Gastroesophageal sphincter (tissue), 4 donors: ENCODE measurements at regions not wholly inside any gene's neighbourhood (a gene's known extent, or its start where the extent isn't known, plus 50 kb on each side); places are given as distances from the start of the nearest gene placed in this dataset.

Experiments
- ATAC-seq: fragments of 150-250 bp; one replicate; pipeline ENCODE4 v1.9.1; 2016; ENCODE audit warnings: mild to moderate bottlenecking, moderate library complexity
- H3K27ac ChIP-seq, 4 donors: fragments of 200-600 bp; sonication (generic) in 3 of 4; 1 replicate in 3 of 4; 2 replicates in 1 of 4; pipeline ENCODE4 v1.5.1; 2016 to 2019
- H3K27me3 ChIP-seq: fragments of 200-600 bp; sonication (generic); one replicate; pipeline ENCODE4 v1.5.1; 2019
- H3K36me3 ChIP-seq, 2 donors: fragments of 200-600 bp; sonication (generic); one replicate each; pipeline ENCODE4 v1.5.1; 2019; ENCODE audit warnings: control low read depth in 1 of 2
- H3K4me1 ChIP-seq, 3 donors: fragments of 200-600 bp; sonication (generic); 1 replicate in 2 of 3; 2 replicates in 1 of 3; pipeline ENCODE4 v1.5.1; 2016 to 2019; ENCODE audit warnings: control low read depth in 2 of 3
- H3K4me3 ChIP-seq, 2 donors: fragments of 200-600 bp; sonication (generic); one replicate each; pipeline ENCODE4 v1.5.1; 2019; ENCODE audit warnings: mild to moderate bottlenecking in 1 of 2, moderate library complexity in 1 of 2
- H3K9me3 ChIP-seq, 3 donors: fragments of 200-600 bp; sonication (generic); one replicate each; pipeline ENCODE4 v1.5.1; 2017 to 2019; ENCODE audit warnings: control low read depth in 2 of 3
- CTCF ChIP-seq, 4 experiments: fragments of 200-600 bp in 2 of 4; fragments of 450-650 bp in 2 of 4; sonication (generic) in 1 of 4; IDR thresholded peaks; one replicate each; pipeline ENCODE4 v1.5.1; 2017 to 2019; ENCODE audit warnings: antibody characterized with exemption in 4 of 4, mild to moderate bottlenecking in 2 of 4, moderate library complexity in 2 of 4
- EP300 ChIP-seq: sonication (generic); formaldehyde crosslinking; IDR thresholded peaks from one replicate; pipeline ENCODE4 v1.6.1; 2017; ENCODE audit warnings: antibody characterized with exemption, mild to moderate bottlenecking
- POLR2A ChIP-seq, 2 donors: fragments of 450-650 bp; IDR thresholded peaks; one replicate each; pipeline ENCODE4 v1.6.1; 2017; ENCODE audit warnings: antibody characterized with exemption in 2 of 2, mild to moderate bottlenecking in 2 of 2, moderate library complexity in 1 of 2
- POLR2AphosphoS5 ChIP-seq: sonication (generic); formaldehyde crosslinking; IDR thresholded peaks from one replicate; pipeline ENCODE4 v1.6.1; 2017; ENCODE audit warnings: antibody characterized with exemption
- WGBS, 2 donors: methylation state at CpG; one replicate each; pipeline ENCODE4 v1.1.5; 2018; ENCODE audit warnings: low coverage in 1 of 2; 5-methylcytosine and 5-hydroxymethylcytosine counted together

- TF ChIP-seq EP300 (no peak), CTCF (IDR thresholded peaks at IDR 0.05) (no peak)
- no peaks in the 10 kb centered on the region for H3K27me3 ChIP-seq
- H3K4me1 ChIP-seq, result no peaks in the 10 kb centered on the region
- H3K9me3 ChIP-seq, result no peaks in the 10 kb centered on the region
- H3K36me3 ChIP-seq, result no peaks in the 10 kb centered on the region
- no peak for ATAC-seq
- no peak overlapping the region for H3K4me3 ChIP-seq
- no peak overlapping the region for H3K27ac ChIP-seq
These were observed 931.1 kb downstream of the PLA2G4A start for GRCh38 chr1:187759825-187760333.

- H3K4me1 ChIP-seq, result no peaks in the 10 kb centered on the region
- no peaks in the 10 kb centered on the region for H3K9me3 ChIP-seq
- no peak for ATAC-seq
- WGBS, 2 donors, result 21 to 42% methylated on average over 4 to 5 of the region's 5 CpGs
- no peak overlapping the region for H3K4me3 ChIP-seq
- H3K36me3 ChIP-seq, result no peaks in the 10 kb centered on the region
- TF ChIP-seq CTCF (IDR thresholded peaks at IDR 0.05) (no peak), POLR2AphosphoS5 (no peak), POLR2A (IDR thresholded peaks at IDR 0.05) (no peak), EP300 (no peak)
- H3K27ac ChIP-seq, result no peak overlapping the region
- H3K27me3 ChIP-seq, result no peaks in the 10 kb centered on the region
These were observed 933.4 kb downstream of the PLA2G4A start for GRCh38 chr1:187762118-187762517.

GRCh38 chr1:187763465-187763864 is 934.7 kb downstream of the PLA2G4A start:
- Histone ChIP-seq H3K4me3 (no peak overlapping the region), H3K27ac (no peak overlapping the region), H3K36me3 (no peaks in the 10 kb centered on the region), H3K4me1 (no peaks in the 10 kb centered on the region), H3K27me3 (no peaks in the 10 kb centered on the region), H3K9me3 (no peaks in the 10 kb centered on the region)
- TF ChIP-seq POLR2AphosphoS5, result no peak
- TF ChIP-seq POLR2A (IDR thresholded peaks at IDR 0.05), result no peak
- no peak for TF ChIP-seq EP300
- no peak for TF ChIP-seq CTCF (IDR thresholded peaks at IDR 0.05)
- ATAC-seq, result no peak

GRCh38 chr1:187763976-187764375 is 935.2 kb downstream of the PLA2G4A start:
- Histone ChIP-seq H3K27ac (no peak overlapping the region), H3K4me3 (no peak overlapping the region), H3K4me1 (no peaks in the 10 kb centered on the region), H3K36me3 (no peaks in the 10 kb centered on the region), H3K9me3 (no peaks in the 10 kb centered on the region), H3K27me3 (no peaks in the 10 kb centered on the region)
- WGBS, 2 donors, result 65 to 100% methylated on average over 2 to 4 of the region's 4 CpGs
- no peak for ATAC-seq
- no peak for TF ChIP-seq POLR2AphosphoS5

- Histone ChIP-seq H3K9me3 (no peaks in the 10 kb centered on the region), H3K4me1 (no peaks in the 10 kb centered on the region), H3K27me3 (no peaks in the 10 kb centered on the region), H3K36me3 (no peaks in the 10 kb centered on the region), H3K27ac (no peak overlapping the region), H3K4me3 (no peak overlapping the region)
- ATAC-seq, result no peak
- TF ChIP-seq POLR2AphosphoS5 (no peak), CTCF (IDR thresholded peaks at IDR 0.05) (no peak), POLR2A (IDR thresholded peaks at IDR 0.05) (no peak), EP300 (no peak)
- 60 to 72% methylated on average over 1 to 2 of the region's 2 CpGs for WGBS, 2 donors
These were observed 942.6 kb downstream of the PLA2G4A start for GRCh38 chr1:187771396-187771795.

GRCh38 chr1:187773168-187773567 is 944.4 kb downstream of the PLA2G4A start:
- Histone ChIP-seq H3K36me3 (no peaks in the 10 kb centered on the region), H3K27me3 (no peaks in the 10 kb centered on the region), H3K27ac (no peak overlapping the region), H3K4me1 (no peaks in the 10 kb centered on the region), H3K4me3 (no peak overlapping the region), H3K9me3 (no peaks in the 10 kb centered on the region)
- TF ChIP-seq POLR2A (IDR thresholded peaks at IDR 0.05) (no peak), EP300 (no peak), POLR2AphosphoS5 (no peak), CTCF (IDR thresholded peaks at IDR 0.05) (no peak)
- 55 to 100% methylated on average over 1 to 5 of the region's 5 CpGs for WGBS, 2 donors
- ATAC-seq, result no peak
